PC-9 (cell line): ENCODE measurements at regions not wholly inside any gene's neighbourhood (a gene's known extent, or its start where the extent isn't known, plus 50 kb on each side); places are given as distances from the start of the nearest gene placed in this dataset.

Source experiments
- BruUV-seq: library from RNA; stranded (reverse); fragments of 400-500 nt; replicated peaks from 2 replicates; lab custom pipeline; 2021; lab: Mats Ljungman, UMichigan
- CTCF ChIA-PET: fragments of 300-600 bp; sonication (Branson Sonifier 250); formaldehyde crosslinking; loops from one replicate; lab custom pipeline; 2022; ENCODE audit warnings: antibody characterized with exemption; lab: Charles Lee
- POLR2A ChIA-PET: fragments of 300-600 bp; sonication (Branson Sonifier 250); formaldehyde crosslinking; loops from one replicate; lab custom pipeline; 2022; ENCODE audit warnings: antibody characterized with exemption; ENCODE audit not compliant: unreplicated experiment; lab: Charles Lee
- DNase-seq, 2 experiments: peaks; one replicate each; pipeline versions ENCODE4 v3.0.0 to v3.0.0-alpha.2; 2015 to 2022; ENCODE audit warnings: mixed read lengths in 1 of 2
- H2AFZ ChIP-seq: fragments of 200-600 bp; sonication (generic); 2 replicates; pipeline ENCODE4 v1.8.1; 2017; ENCODE audit warnings: antibody characterized with exemption
- H3F3A ChIP-seq: fragments of 200-600 bp; sonication (generic); 2 replicates; pipeline ENCODE4 v1.8.1; 2017; ENCODE audit warnings: antibody characterized with exemption, mild to moderate bottlenecking, low read depth; ENCODE audit not compliant: insufficient read depth
- H3K27ac ChIP-seq: fragments of 200-600 bp; sonication (generic); 2 replicates; pipeline ENCODE4 v1.6.1; 2016; ENCODE audit warnings: mixed run types
- H3K27me3 ChIP-seq: fragments of 200-600 bp; sonication (generic); 2 replicates; pipeline ENCODE4 v1.6.1; 2016; ENCODE audit warnings: low read depth, mixed run types; ENCODE audit not compliant: insufficient read depth
- H3K36me3 ChIP-seq: fragments of 200-600 bp; sonication (generic); 2 replicates; pipeline ENCODE4 v1.6.1; 2016; ENCODE audit warnings: low read depth, mixed run types
- H3K4me1 ChIP-seq: fragments of 200-600 bp; sonication (generic); replicated peaks from 2 replicates; pipeline ENCODE4 v1.6.1; 2016; ENCODE audit warnings: mixed run types; ENCODE audit not compliant: insufficient read depth
- H3K4me2 ChIP-seq: fragments of 200-600 bp; sonication (generic); 2 replicates; pipeline ENCODE4 v1.6.1; 2017; ENCODE audit warnings: mixed run types
- H3K4me3 ChIP-seq: fragments of 200-600 bp; sonication (generic); 2 replicates; pipeline ENCODE4 v1.6.1; 2016; ENCODE audit warnings: mixed run types
- H3K79me2 ChIP-seq: fragments of 200-600 bp; sonication (generic); 2 replicates; pipeline ENCODE4 v1.6.1; 2017; ENCODE audit warnings: low read depth, mixed run types
- H3K9me2 ChIP-seq: fragments of 200-600 bp; sonication (generic); 2 replicates; pipeline ENCODE4 v1.8.1; 2017; ENCODE audit warnings: mild to moderate bottlenecking; ENCODE audit not compliant: insufficient read depth
- H3K9me3 ChIP-seq: fragments of 200-600 bp; sonication (generic); 2 replicates; pipeline ENCODE4 v1.8.1; 2016; ENCODE audit warnings: low read depth; ENCODE audit not compliant: insufficient read depth
- H4K20me1 ChIP-seq: fragments of 200-600 bp; sonication (generic); 2 replicates; pipeline ENCODE4 v1.8.1; 2017; ENCODE audit not compliant: insufficient read depth
- EZH2 ChIP-seq: fragments of 200-600 bp; sonication (generic); IDR thresholded peaks from 2 replicates; pipeline ENCODE4 v1.8.0; 2017; ENCODE audit warnings: antibody characterized with exemption, low read depth
- intact Hi-C: fragments of 100-400 bp; cut with micrococcal nuclease; formaldehyde crosslinking; loops from one replicate; pipeline ENCODE4 v1.10.0; 2022; ENCODE audit not compliant: unreplicated experiment
- TF ChIP-seq, protein P1 (sequence below): fragments of 200-600 bp; sonication (generic); conservative IDR thresholded peaks from 2 replicates; pipeline ENCODE4 v1.6.1; 2017; ENCODE audit warnings: mixed run types, antibody characterized with exemption, mild to moderate bottlenecking, moderate library complexity

DNA sequence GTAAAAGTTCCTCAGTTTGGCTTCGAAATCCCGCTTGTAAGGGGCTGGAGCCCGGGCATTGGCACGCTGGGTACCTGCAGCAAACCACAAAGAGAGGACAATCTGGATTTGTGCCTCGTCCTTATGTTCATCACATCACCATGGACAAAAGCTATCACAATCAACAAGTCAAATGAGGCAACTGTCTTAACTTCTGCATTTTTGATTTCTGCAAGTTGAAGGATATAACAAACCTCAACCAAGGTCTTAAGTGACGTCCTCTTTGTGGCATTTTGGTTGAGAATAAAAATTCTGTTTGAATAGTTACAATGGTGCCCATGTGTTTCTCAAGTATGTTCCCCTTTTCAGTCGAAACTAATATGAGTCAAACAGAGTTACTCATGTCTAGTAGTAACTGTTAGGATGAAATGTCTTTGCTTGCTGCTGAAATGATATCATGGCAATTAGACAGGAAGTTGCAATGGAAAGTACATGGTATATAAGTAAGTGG lies 70.8 kb upstream of the STK17B start:
- H3K9me2 ChIP-seq, result no peaks in the 10 kb centered on the region
- no peak overlapping the region for H3K4me2 ChIP-seq
- no peak for TF ChIP-seq EZH2
- TF ChIP-seq, protein P1, sequence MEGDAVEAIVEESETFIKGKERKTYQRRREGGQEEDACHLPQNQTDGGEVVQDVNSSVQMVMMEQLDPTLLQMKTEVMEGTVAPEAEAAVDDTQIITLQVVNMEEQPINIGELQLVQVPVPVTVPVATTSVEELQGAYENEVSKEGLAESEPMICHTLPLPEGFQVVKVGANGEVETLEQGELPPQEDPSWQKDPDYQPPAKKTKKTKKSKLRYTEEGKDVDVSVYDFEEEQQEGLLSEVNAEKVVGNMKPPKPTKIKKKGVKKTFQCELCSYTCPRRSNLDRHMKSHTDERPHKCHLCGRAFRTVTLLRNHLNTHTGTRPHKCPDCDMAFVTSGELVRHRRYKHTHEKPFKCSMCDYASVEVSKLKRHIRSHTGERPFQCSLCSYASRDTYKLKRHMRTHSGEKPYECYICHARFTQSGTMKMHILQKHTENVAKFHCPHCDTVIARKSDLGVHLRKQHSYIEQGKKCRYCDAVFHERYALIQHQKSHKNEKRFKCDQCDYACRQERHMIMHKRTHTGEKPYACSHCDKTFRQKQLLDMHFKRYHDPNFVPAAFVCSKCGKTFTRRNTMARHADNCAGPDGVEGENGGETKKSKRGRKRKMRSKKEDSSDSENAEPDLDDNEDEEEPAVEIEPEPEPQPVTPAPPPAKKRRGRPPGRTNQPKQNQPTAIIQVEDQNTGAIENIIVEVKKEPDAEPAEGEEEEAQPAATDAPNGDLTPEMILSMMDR, result no peak
- DNase-seq, result no peak
- intact Hi-C loops, result no loop called here
- POLR2A ChIA-PET, result no interaction called here
- no peaks in the 10 kb centered on the region for H4K20me1 ChIP-seq
- H3F3A ChIP-seq, result peaks cover 8% of the 10 kb centered on the region; the same call in 1 of the 2 replicates
- H3K36me3 ChIP-seq, result no peaks in the 10 kb centered on the region
- no peak overlapping the region for H2AFZ ChIP-seq
- H3K79me2 ChIP-seq, result no peaks in the 10 kb centered on the region
- H3K4me3 ChIP-seq, result no peak overlapping the region
- no TSS peak for BruUV-seq
- H3K27ac ChIP-seq, result no peak overlapping the region
- no peaks in the 10 kb centered on the region for H3K9me3 ChIP-seq
- no peaks in the 10 kb centered on the region for H3K27me3 ChIP-seq
- CTCF ChIA-PET, result no interaction called here
- peaks cover 28% of the 10 kb centered on the region for H3K4me1 ChIP-seq

DNA sequence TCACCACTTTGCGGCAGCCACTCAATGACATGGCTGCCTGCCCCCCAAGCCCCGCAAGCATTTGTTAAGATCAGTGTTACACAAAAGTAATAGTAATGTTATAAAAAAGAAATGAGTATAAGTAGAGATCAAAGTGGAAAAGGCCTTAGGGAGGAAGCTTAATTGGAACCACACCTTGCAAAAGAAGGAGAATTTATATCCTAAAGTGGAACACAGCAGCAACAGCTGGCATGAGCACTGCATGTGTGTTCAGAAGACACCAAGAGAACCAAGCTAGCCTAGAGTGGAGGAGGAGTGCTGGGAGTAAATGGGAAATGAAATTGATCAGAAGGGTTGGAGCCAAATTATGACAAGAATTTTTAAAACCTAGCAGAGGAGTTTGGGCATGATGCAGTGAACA lies 73.1 kb upstream of the STK17B start:
- Histone ChIP-seq H3K27me3 (no peaks in the 10 kb centered on the region), H3K27ac (no peak overlapping the region), H3K9me3 (no peaks in the 10 kb centered on the region), H3K4me3 (no peak overlapping the region), H3K4me2 (no peak overlapping the region), H3K4me1 (peaks cover 24% of the 10 kb centered on the region), H3F3A (peaks cover 8% of the 10 kb centered on the region; the same call in 1 of the 2 replicates), H4K20me1 (no peaks in the 10 kb centered on the region), H3K36me3 (no peaks in the 10 kb centered on the region), H3K9me2 (no peaks in the 10 kb centered on the region), H2AFZ (no peak overlapping the region), H3K79me2 (no peaks in the 10 kb centered on the region)
- ChIA-PET CTCF (no interaction called here), POLR2A (no interaction called here)
- TF ChIP-seq EZH2, result no peak
- TF ChIP-seq, protein P1, result no peak
- DNase-seq, result no peak
- intact Hi-C loops, result no loop called here
- BruUV-seq, result no TSS peak

DNA sequence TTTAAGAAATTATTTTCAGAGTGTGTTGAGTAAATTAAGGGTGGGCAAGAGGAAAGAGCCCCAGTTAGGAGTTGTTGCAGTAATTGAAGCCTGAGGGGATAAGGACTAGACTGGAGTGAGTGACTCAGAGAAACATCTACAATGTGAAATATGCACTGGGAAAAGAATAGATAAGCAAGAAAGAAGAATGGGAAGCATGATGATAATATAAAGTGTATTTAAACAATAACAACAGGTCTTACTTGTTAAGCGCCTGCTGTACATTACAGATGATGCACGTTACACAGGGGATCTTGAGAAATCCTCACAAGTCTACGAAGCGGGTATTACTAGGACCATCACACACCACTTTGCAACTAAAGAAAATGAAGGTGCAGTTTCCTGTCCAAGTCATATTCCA lies 73.6 kb upstream of the STK17B start:
- Histone ChIP-seq H3F3A (peaks cover 8% of the 10 kb centered on the region; the same call in 1 of the 2 replicates), H4K20me1 (no peaks in the 10 kb centered on the region), H3K4me3 (no peak overlapping the region), H2AFZ (no peak overlapping the region), H3K9me2 (no peaks in the 10 kb centered on the region), H3K4me1 (peaks cover 20% of the 10 kb centered on the region), H3K79me2 (no peaks in the 10 kb centered on the region), H3K27ac (no peak overlapping the region), H3K36me3 (no peaks in the 10 kb centered on the region), H3K27me3 (no peaks in the 10 kb centered on the region), H3K9me3 (no peaks in the 10 kb centered on the region), H3K4me2 (no peak overlapping the region)
- no TSS peak for BruUV-seq
- TF ChIP-seq EZH2, result no peak
- TF ChIP-seq, protein P1, result no peak
- intact Hi-C loops, result no loop called here
- ChIA-PET CTCF (no interaction called here), POLR2A (no interaction called here)
- DNase-seq, result peak in 1 of 2 experiments; percentile 64
